Activated gamma-delta T cell (primary cell): ENCODE measurements at regions not wholly inside any gene's neighbourhood (a gene's known extent, or its start where the extent isn't known, plus 50 kb on each side); places are given as distances from the start of the nearest gene placed in this dataset.
"Not testable (repeated sequence)": the region's sequence is repeated elsewhere in the genome, so short reads cannot be mapped to it uniquely, and the experiment has no call there.

ENCODE experiments used
- DNase-seq: peaks from one replicate; lab custom pipeline; 2025; lab: John Stamatoyannopoulos, UW

GRCh38 chr3:74978684-74979083 is 364.2 kb upstream of the CNTN3 start:
- no peak for DNase-seq

- not testable (repeated sequence) for DNase-seq
Measured at GRCh38 chr3:74985028-74985904, 370.8 kb upstream of the CNTN3 start.

DNA sequence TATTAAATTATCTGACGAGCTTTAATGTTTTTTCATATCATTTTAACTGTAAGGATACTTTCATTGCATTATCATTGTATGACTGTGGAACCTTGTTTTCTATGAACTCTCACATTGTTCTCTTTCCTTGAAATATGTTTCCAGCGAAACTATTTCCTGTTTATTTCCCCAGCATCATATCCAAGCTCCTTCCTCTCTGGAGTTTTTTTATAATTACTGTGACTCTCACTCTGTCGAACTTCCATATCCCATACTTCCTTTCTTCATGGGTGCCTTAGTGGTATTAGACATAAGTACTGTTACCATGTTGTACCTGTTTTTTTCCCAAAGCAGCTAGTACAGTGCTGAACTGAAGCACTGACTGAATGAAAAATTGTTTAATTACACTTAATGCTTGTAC is 373.6 kb upstream of the CNTN3 start:
- DNase-seq: no peak

DNA sequence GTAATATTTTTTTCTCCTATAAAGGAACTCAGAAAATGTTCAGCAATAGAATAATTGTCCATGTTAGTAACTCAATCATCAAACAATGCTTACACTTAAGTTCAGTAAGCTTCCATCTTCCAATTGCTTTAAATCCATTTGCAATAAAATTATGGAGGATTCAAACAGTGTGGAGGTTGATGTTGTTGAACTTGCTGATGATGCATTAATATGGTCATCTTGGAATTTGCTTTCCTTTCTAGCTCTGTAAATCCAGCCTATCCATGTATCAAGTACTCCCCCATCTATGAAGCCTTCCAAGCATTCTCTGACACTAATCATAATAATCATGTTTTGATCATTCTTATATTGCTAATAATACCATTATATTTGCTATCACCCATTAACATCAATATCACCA is 378.4 kb upstream of the CNTN3 start:
- DNase-seq: no peak

DNA sequence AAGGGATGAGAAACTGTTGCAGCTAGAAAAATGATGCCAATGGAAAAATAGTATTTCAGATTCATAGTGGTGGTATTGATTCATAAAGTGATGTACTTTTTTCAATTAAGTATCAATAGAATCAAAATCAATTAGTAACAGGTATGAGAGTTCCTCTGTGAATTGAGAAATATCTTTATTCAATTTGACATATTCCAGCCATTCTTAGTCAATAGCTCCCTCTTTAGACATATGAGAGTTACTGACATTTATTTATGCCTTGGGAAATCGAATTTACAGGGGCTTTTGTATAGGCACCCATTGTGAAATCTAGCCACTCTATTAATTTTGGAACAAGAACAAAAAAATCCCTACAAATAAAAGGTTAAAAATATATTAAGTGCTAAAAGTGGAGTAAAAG is 386.9 kb upstream of the CNTN3 start:
- no peak for DNase-seq

DNA sequence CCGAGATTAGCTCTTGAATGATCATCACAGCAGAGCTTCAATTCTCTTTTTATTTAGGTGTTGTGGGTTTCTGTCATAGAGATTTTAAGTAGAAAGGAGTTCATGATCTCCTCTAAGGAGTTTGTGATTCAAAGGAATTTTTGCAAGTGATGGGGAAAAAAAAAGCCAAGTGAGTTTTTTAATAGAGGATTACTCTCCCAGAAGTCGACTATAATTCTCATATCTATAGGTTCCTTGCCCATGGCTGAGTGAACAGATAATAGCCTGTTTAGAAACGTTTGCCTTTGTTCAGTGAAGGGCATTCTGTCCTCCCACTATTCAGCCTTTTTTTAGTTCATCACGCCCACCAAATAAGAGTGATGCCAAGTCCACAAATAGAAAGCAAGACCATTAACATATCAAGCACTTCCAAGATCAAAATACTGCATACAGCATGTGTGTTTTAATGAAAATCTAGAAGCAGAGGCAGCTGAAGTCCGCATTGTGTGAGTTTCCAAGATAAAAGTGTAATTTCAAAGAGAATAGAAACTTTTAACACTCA is 398.4 kb upstream of the CNTN3 start:
- DNase-seq: no peak

GRCh38 chr3:75014008-75014407 is 399.5 kb upstream of the CNTN3 start:
- no peak for DNase-seq

DNA sequence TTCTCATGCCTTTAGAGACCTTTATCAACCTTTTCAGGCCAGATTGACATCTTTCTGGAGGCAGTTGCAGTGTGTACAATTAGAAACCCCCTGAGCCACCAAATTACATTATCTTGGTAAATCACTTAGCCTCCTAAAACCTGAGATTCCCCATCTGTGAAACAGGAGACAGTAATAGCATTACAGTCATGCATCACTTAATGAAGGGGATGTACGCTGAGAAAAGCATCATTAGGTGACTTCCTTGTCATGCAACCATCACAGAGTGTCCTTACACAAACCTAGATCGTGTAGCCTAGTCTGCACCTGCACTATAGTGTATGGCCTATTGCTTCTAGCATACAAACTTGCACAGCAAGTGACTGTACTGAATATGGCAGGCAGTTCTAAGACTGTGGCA is 400.8 kb upstream of the CNTN3 start:
- no peak for DNase-seq

DNA sequence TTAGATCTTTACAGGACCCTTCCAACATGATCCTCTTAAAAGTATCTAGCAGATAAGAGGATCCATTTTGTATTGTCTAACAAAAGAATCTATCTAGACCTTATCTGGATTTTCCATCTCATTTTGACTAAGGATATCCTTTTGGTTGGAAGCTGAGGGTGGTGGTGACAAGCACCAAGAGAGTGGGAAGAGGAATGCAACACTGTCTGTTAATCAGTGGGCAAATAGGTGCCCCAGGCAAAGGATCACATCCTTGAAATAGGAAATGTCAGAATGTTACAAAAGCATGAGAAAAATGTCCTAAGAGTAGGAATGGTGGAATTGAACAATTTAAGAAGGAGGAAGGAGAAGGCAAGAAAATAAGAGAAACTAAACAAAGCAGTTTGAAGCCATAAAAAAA is 420.7 kb upstream of the CNTN3 start:
- no peak for DNase-seq

DNA sequence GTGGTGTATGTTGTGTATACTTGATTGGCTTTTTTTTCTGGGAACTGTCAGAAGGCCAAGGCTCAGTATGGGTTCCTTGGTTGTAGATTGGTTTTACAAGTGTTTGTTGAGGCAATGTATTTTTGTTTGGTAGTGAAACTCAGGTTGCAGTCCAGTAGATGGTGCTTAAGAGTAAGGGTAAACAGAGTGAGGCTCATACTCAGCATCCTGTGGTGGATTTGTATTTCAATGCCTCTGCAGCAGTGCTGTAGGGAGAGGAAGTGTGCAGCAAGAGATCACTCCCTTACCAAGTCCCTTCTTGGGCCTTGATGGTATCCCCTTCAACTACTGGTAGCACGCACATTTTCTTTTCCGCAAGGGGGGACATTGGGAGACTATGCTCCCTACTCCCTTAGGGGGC is 428.5 kb upstream of the CNTN3 start:
- no peak for DNase-seq

DNA sequence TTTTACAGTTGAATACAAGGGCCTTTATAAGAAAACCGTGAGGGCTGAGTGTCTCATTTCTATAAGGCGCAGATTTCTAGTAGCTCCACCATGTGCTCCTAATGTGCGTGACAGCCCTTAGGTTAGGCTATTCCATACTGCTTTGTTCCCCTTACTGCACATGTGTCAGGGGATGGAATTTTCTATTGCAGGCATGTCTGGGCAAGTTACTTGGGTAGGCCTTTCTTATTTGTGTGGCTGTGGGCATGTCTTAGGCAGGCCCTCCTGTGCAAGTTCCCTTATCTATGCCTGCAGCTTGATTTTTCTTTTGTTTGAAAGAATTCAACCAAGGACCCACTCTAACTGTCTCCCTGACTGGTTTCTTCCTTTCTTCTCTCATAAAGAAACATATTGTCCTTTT is 434.2 kb upstream of the CNTN3 start:
- no peak for DNase-seq

GRCh38 chr3:75049533-75049932 is 435.1 kb upstream of the CNTN3 start:
- no peak for DNase-seq

- DNase-seq: no peak
Measured at GRCh38 chr3:75059120-75059519, 444.7 kb upstream of the CNTN3 start.

- DNase-seq: no peak
Measured at GRCh38 chr3:75061806-75062205, 447.3 kb upstream of the CNTN3 start.

DNA sequence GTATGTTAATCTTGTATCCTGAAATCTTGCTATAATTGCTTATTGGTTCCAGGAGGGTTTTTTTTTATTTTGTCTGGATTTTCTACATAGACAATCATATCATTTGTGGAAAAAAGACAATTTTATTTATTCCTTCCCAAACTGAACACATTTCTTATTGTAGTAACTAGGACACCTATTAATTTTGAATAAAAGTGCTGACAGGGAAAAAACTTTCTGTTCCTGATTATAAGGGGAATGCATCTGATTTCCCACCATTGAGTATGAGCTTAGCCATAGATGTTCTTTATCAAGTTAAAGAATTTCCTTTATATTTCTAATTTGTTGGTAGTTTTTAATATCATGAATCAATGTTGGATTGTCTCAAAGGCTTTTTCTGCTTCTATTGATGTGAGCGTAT is 460.7 kb upstream of the CNTN3 start:
- no peak for DNase-seq

- no peak for DNase-seq
Measured at GRCh38 chr3:75076481-75076880, 462.0 kb upstream of the CNTN3 start.

- DNase-seq: no peak
Measured at GRCh38 chr3:75078290-75078689, 463.8 kb upstream of the CNTN3 start.

GRCh38 chr3:75082845-75083244 is 468.4 kb upstream of the CNTN3 start:
- DNase-seq: no peak

DNA sequence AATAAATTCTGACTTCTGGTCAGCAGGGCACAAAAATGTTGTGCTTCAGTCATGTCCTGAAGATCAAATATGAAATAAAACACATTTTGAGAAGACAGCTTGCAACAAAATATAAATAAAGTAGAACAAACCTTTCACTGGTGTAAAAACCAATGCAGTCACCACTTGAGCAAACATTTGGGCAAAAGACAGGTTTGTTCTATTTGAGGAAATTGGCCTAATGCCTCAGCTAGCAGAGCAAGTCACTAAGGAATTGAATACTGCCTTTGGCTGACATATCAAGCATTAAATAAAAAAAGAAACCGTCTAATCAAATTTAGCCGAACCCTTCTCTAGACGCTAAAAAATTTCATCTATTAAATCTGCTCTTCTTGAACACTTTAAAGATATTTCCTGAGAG is 475.4 kb upstream of the CNTN3 start:
- DNase-seq: no peak

DNA sequence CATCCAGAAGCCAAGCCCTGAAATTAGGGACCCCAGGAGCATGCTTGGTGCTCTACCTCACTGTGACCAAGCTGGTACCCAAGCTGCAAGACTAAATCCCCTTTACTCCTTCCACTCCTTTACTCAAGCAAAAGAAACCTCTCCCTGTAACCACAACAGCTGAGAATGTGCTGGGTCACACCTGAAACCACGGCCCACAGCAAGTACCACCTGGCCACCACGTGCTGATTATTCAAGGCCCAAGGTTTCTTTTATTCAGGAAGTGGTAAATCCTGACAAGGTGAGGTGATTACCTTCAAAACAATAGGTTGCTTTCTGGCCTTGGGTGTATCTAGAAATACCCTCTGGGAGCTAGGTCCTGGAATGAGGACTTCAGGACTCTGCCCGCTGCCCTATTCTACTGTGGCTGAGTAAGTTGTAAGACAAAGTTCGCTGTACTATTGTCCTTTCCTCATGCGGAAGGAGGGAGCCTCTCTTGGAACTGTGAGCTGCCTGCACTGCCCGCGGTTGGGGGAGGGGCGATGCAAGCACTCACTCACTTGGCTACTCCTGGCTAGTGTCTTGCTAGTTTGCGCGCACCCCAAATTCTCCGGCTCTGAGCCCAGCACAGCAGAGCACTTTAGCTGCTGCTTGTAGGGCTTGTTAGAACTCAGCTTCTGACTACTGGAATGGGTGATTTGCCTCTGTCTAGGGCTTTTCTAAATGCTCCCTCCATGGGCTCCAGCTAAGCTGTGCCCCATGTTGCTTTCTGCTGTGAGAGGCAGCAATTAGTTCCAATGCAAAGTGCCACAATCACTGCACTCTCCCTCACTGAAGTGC is 487.1 kb upstream of the CNTN3 start:
- no peak for DNase-seq

DNA sequence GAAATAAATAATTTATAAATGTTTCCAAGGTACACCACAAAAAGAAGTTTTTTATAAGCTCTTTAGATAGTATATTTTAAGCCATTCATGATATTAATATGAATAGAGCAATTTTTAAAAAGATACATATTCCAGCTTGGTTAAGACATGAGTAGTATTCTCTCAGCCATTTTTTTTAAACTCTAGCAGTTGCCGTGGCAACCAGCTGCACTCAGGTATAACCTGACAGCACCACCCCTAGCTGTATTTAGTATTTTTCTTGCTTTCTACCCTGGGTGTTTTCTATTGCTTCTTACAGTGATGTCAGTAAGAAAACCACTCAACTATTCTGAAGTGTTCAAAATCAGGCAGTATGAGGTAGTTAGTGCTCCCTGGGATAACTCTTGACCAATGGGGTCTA is 496.3 kb upstream of the CNTN3 start:
- DNase-seq: no peak

DNA sequence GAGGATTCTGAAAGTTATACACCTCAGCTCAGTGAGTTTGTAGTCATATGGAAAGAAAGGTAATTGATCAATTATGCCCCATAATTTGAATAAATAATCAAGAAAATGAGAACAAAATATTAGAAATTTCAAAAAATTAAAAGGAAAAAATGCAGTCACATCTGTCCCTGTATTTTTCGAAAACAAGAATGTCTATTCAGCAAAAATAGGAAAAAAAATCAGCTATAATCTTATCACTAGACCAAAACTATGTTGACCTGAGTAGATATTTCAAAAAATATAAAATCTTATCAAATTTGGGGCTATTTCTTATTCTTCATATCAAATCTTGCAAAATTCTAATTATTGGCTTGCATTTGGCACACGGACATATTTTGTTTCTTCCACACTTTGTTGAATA is 501.2 kb upstream of the CNTN3 start:
- no peak for DNase-seq

- no peak for DNase-seq
Measured at GRCh38 chr3:75118779-75119178, 504.3 kb upstream of the CNTN3 start.
